ENCODE measurements at regions not wholly inside any gene's neighbourhood (a gene's known extent, or its start where the extent isn't known, plus 50 kb on each side); places are given as distances from the start of the nearest gene placed in this dataset.
"Not testable (repeated sequence)": the region's sequence is repeated elsewhere in the genome, so short reads cannot be mapped to it uniquely, and the experiment has no call there.

DNA sequence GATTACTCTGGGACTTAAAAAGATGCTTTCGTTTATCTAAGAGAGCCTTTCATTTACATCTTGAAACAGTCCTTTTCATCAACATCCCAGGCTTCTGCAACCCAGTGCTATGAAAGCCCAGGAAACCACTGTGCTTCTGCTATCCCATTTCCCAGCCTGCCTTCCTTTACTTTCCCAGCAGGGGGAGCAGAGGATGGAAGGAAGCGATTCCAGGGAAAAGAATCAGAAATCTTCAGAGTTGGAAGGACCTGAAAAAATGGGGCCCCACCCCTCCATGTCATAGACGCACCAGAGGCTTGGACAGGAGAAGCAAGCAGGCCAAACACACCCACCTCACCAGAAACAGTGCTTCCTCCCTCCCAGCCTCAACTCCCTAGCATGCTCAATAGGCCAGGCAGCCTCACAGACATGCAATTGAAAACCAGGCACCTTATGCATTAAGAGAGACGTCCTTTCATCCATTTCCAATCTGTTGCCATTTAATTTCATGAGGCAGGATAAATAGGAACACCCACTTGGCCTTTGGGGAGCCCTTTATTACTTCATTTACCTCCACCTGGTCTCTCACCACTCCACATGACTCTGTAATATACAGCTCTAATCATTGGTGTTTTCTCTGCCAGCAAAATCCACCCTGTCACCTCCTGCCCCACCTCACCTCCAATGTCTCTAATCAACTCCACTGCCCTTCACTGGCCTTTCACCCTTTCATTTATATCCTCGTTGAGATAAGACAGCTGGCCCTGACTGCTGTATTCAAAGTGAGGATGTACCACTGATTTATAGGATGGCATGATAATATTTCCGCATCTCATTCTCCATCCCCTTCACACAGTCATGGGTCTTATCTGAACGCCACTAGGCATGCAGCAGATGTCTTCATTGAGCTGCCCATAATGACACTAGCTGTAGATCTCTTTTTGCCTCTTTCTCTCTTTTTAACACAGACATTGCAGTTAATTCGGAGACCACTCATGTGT is 583.9 kb downstream of the NTRK3 start:
- no peak for DNase-seq

DNA sequence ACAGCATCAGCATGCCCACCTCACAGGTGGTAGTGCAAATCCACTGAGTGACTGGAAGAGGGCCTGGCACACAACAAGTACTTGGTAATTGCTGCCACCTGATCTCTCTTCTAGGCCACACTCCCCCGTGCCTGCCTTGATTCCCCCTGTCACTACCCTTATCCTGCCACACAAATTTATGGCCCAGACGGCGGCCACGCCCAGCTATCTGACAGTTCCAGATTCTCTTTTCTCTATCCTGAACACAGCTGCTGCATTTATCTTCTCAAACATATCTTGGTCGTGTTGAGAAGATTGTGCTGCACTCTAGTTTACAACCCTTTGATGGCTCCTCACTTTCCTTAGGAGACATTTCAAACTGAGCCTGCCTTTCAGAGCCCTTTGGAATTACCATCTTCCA is 585.2 kb downstream of the NTRK3 start:
- DNase-seq, result no peak

DNA sequence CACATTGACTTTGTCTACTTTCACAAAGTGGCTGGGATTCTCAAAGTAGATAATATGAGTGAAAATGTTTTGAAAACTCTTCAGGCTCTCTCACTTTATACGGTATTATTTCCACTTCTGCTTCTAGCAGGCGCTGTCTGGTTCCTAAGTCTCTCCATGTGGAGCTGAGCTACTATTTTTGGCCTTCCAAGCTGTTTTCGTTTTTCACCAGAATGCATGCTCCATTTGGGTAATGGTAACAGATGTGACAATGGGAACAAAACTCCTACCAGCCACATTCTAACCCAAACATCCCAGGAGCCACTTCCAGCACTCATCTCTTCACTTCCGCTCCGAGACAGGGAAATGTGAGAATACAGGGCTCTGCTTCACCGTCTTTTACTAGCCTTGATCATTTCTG is 586.7 kb downstream of the NTRK3 start:
- no peak for DNase-seq

DNA sequence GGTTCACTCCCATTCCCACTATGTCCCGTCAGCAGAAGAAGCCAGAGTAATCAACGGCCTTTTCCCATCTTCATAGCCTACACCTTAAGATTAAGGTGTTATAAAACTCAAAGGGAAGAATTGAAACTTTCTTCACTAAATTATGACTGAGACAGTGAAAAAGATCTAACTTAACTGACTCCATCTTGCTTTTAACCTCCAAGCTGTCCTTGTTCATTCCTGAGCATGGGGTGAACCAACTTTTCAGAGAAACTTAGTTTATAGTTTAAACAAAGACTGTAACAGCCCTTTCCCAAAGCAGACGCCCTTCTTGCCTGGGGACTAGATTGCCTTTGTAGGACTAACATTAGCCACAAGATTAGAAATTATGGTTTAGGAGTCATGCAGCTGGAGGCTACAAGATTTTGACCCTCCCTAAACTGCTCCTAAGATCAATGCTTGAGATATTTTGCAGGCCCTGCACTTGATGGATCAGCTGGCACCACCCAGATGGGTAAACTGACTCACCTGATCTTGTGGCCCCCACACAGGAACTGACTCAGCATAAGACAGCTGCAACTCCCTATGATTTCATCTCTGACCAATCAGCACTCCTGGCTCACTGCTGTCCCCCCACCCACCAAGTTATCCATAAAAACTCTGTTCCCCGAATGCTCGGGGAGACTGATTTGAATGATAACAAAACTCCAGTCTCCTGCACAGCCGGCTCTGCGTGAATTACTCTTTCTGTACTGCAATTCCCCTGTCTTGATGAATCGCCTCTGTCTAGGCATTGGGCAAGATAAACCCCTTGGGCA is 587.6 kb downstream of the NTRK3 start:
- DNase-seq, result not testable (repeated sequence)

DNA sequence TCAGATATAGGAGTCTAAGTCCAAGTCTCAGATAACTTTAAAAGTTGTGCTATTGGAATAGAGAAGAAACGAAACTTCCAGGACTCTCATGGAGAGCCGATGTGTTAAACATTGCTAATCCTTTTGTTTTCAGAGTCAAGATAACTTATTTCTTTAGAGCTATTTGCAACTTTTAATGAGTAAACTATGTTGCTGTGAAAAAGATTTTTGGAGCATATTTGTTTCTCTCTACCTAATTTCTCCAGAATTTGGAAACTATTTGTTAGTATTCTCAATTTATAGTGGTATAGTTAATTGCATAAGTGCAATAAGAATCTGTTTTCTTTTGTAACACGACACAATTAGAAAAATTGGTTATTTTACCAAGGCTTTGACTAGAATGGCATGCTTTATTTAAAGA is 588.9 kb downstream of the NTRK3 start:
- DNase-seq, result no peak

DNA sequence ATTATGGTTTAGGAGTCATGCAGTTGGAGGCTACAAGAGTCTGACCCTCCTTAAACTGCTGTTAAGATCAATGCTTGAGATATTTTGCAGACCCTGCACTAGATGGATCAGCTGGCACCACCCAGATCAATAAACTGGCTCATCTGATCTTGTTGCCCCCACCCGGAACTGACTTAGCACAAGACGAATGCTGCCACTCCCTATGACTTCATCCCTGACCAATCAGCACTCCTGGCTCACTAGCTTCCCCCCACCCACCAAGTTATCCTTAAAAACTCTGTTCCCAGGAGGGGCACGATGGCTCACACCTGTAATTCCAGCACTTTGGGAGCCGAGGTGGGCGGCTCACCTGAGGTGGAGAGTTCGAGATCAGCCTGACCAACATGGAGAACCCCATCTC is 594.0 kb downstream of the NTRK3 start:
- DNase-seq, result no peak

DNA sequence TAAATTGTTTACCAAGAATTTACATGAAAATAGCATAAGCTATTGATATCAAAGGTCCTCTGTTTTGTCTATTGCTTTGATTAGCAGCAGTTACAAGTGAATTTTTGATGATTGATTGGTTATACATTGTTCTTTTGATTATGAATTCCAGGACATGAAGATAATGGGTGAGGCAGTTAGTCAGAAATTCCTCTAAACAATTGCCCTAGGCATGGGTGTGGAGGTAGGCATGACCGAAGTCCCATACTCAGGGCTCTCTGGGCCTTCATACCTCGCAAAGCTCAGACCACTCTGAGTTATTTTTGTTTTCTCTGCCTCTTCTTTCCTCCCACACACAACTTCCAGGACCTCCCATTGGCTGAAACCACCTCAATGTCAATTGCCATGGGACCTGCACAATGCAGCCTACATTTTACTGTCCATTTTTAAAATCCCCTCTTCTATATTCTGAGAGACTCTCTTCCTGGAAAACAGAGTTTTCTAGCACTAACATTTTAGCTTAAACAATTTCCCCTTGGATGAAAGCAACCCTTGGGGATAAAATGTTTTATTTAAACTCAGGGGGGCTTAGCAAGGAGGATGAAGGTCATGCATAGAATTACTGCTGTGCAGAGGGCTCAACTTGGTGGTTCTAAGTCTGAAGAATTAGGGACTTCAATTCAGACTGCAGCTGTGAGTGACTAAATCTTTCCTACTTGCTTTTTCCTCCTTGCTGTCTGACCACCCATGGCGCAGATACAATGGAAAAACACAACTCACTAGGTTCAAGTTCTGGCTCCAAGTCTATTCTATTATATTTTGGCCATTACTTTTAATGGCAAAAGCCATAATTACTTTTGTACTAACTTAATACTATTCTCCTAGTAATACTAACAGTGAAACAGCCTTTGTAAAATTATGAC is 594.8 kb downstream of the NTRK3 start:
- DNase-seq, result no peak

DNA sequence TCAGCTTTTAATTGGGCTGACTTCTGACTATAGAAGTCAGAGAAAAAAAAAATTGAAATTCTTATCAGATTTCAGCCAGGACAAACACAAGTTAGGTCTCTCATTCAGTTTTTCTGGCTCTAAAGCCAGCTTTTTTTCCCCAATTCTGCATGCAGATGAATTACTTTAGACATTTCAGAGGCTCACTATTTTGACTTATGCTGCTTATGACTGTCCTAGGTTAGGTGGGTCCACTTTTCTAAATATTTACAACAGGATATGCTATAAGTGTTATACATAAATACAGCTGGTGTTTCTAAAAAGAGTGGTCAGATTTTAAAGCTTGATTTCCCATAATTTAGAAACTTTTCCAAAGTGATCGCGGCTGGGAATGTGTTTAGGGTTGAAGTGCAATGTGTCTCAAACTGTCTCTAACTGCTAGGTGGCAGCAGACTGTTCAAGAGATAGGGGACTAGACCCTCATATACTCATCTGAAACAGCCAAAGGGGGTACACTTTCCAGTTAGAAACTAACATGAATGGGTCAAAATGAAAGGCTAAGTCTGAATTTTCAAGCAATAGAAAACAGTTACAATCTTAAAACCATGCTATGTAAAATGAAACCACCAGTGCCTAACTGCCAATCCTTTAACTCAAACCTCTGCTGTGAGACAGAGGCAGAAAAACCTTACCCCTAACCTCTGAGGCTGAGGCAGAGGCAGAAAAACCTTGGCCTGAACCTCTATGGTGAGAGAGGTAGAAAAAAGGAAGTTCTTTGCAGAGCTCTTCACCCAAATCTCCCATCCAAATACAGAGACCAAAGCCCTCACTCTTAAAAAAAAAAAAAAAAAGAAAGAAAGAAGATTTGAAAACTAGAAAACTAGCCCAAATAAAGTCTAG is 596.0 kb downstream of the NTRK3 start:
- no peak for DNase-seq

DNA sequence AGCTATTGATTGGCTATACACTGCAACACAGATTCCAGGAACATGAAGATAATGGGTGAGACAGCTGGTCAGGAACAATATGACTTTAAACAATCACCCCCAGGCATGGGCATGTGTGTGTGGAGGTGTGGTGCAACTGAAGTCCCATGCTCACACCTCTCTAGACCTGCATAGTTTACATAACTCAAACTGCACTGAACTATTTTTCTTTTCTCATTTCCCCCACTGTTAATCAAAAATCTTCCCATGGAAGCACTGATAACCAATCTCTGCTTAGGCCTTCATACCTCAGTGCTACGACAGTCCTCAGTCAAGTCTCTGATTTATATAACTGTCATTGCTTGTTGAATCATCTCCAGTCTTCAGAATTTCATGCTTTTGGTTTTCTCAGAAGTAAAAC is 600.2 kb downstream of the NTRK3 start:
- DNase-seq, result no peak

DNA sequence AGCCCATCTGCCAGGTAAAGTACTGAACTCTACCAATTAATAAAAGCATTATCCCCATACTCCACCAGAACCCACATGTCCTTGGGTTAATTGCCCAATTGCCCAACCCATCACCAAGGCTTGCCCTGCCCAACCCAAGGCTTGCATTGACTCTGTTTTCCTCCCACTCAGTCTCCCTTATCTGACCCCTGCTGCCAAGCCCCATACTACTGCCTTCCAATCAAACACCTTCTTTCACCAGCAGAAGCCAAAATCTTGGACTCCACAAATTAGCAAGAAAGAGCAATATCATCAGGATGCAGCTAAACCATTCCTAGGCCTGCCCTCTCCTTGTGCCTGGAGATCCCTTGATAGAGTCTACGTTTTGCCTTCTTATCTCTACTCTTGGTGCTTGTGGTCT is 602.9 kb downstream of the NTRK3 start:
- no peak for DNase-seq

DNA sequence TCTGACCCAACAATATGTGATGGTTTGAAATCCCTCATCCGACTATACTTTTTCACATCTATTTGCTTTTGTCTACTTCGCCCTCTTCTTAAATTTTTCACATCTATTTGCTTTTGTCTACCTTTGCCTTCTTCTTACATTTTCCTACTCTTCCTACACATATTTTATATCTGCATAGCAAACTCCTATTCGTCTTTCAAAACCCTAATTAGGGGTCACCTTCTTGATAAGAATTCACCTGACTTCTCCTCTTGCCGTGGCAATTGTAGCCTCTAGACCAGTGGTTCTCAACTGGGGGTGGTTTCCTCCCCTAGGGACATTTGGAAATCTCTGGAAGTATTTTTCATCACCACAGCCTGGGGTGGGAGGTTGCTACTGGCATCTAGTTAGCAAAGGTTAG is 607.4 kb downstream of the NTRK3 start:
- DNase-seq, result no peak

DNA sequence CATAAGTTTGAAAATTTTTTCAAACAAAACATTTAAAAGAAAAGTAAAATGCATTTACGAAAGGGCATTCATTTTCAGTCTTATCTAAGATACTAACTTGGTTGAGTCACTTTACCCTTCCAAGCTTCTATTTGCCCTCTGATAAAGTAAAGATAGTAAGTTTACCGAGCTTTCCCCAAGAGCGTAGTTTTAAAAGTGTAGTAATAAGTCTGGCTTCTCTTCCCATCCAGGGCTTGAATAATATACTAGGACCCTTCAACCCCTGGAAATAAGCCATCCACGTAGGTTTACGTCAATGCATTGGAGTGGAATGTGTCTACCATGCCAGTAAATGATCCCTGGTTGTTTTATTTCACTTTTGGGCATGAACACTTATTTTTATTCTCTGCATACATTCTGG is 608.3 kb downstream of the NTRK3 start:
- no peak for DNase-seq

DNA sequence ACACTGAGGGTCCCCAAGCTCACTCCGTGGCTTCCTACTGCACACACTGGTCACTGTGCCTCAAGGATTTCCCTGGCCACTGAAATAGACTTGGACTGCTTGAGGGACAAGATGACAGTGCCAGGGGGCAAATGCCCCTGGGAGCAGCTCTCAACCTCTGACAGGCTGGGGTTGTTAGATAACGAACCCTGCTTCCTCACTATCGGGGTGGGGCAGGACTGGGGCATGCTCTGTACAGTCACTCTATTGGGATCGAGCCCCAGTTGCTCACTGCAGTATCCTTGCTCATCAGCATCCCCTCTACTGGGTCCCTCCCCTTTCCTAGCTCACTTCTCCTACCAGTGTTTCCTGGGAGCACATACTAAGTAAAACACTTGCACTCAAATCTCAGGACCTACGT is 610.8 kb downstream of the NTRK3 start:
- DNase-seq, result no peak

DNA sequence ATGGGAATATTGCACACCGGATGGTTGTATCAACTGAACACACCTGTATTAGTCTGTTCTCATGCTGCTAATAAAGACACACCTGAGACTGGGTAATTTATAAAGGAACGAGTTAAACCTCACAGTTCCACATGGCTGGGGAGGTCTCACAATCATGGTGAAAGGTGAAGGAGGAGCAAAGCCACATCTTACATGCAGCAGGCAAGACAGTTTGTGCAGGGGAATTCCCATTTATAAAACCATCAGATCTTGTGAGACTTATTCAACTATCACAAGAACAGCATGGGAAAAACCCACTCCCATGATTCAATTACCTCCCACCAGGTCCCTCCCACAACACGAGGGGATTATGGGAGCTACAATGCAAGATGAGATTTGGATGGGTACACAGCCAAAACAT is 613.5 kb downstream of the NTRK3 start:
- DNase-seq, result peak; percentile 1

DNA sequence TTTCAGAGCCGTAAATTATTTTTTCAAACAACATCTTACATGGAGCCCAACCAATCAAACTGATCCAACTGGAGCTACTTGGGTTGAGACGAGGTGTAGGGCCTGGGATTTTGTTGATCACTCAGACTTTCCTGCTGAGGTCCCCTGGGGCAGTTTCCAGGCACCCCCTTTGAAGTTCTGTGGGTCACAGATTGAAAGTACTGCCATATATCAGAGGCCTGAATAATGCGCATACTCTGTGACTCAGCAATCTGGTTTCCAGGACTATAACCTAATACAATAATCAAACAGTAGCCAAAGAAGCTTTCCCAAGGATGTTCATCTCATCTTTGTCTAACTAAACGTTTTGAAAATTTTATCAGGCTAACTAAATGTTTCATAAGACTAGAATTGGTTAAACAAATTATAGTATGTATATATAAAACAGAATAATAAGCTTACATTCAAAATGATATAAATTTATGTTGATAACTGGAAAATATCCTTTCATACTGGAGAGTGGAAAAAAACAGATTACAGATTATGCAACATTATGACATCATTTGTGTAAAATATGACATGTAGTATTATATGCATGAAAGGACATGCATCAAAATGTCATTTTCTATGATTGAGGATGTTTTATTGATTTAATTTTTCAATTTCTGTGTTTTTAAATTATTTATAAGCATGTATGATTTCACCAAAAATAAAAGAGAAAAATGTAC is 617.1 kb downstream of the NTRK3 start:
- DNase-seq, result no peak

DNA sequence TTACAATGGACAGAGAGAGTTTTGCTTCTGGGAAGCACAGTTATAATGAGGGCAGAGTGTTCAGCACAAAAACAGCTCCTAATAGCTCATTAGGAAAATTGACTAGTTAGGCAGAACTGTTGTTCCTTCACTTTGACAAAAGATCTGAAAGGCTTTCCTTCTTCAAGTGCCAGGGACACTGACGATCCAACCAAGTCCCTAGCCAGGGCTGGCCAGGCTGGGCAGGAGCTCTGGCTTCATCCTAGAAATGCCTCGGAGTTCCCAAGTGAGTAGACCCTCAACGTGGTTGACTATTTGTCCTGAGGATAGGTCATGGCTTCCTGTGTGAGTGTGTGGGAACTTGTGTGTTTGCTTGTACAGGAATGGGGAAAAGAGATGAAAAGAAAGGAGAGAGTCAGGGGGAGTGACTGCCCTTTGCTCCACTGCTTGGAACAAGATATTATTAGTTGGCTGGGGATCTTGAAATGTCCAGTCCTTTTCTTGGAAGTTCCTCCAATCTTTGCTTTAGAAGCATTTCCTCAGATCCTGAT is 617.9 kb downstream of the NTRK3 start:
- DNase-seq, result no peak

DNA sequence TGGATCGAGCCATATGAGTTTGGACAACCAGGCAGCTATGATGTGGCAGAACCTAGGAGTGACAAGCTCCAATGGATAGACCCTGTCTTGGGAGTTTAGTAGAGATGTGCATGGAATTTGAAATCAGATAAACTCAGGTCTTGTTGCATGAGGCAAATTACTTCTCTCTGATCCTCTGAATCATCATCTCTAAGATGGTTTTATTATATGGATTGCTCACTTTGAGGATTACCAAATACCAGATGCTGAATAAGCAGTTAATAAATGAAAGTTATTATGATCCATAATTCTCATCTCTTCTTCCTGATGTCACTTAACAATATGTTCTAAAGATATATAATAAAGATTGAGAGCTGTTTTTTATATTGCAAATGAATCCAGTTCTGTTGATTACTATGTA is 622.2 kb downstream of the NTRK3 start:
- no peak for DNase-seq

DNA sequence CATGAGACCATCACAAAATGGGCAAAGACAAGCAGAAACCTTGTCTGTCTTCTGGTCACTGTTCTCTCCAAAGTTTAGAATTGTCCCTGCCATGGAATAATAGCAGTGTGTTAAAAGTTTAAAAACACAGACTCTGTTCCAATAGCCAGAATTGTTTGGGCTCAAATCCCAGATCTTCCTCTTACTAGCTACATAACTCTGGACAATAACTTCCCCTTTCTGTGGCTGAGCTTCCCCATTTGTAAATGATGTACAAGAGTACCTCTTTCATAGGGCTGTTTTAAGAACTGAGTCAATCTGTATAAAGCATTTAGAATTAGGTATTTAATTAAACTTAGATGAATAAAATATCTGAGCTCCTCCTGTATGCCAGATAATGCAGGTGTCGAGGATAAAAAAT is 623.0 kb downstream of the NTRK3 start:
- peak; percentile 60 for DNase-seq

DNA sequence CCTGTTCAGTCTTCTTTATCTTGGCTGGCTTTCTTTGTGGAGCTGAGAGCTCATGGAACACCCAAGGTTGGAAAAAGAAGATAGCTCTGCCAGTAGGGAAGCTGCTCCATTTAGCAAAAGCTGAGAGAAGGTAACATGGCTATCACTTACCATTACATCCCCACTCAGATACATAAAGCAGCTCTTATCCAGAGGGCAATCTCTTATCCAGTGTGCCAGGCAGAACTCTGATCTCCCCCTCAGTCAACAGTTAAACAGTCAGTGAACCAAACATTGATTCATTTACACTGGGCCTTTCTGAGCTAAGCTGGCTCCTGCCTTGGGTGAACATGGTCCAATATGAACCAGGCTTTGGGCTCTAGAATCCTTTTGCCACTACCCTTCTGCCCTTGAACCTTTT is 624.2 kb downstream of the NTRK3 start:
- DNase-seq, result no peak

DNA sequence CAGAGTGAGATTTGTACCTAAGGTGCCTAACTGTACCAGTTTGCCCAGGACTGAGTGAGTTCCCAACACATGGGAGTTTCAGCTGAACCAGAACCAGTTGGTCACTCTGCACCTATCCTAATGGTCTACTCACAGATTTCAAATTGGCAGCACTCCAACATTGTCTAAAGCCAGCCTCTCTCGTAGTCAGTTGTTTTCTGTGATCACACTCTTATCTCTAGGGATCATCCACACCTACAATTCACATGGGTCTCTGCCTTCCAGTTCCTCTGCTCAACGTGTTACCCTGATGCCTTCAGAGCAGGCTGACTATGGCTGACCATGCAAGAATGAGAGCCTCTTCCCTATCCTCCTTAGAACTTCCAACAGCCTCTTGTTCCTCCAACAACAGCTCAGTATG is 624.8 kb downstream of the NTRK3 start:
- DNase-seq, result no peak

DNA sequence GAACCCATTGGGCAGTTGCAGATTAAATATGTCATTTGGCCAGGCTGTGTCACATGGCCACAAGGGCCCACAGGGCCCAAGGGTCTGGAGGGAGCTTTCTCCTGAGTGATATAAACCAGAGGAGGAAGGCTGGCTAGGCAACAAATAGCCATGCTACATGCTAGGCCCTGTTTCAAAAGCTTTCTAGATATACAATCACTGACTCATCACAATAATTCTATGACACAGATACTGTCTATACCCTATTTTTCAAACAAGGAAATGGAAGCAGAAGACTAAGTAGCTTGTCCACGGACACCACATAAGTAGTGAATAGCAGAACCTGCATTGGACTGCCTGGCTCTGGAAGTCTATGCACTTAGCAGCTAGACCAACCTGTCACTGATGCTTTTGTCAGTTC is 625.4 kb downstream of the NTRK3 start:
- no peak for DNase-seq

Measured in inflammatory macrophage treated with lipopolysaccharide for 4 hours (primary cell).